Liver (tissue), 8 donors: ENCODE measurements at regions not wholly inside any gene's neighbourhood (a gene's known extent, or its start where the extent isn't known, plus 50 kb on each side); places are given as distances from the start of the nearest gene placed in this dataset.
A peak's percentile ranks its signal among the peaks of the same experiment; 100 is the strongest.

ENCODE experiments used
- DNase-seq: peaks from one replicate; pipeline ENCODE4 v3.0.0-alpha.2; 2017; ENCODE audit warnings: low spot score
- H3K27ac ChIP-seq, 2 donors: one replicate each; pipeline ENCODE4 v1.7.0; 2013; ENCODE audit warnings: inconsistent platforms in 2 of 2, low read length in 2 of 2, control low read depth in 1 of 2, low read depth in 1 of 2, mild to moderate bottlenecking in 1 of 2
- H3K27me3 ChIP-seq, 4 donors: one replicate each; pipeline versions ENCODE4 v1.6.1 to v1.7.0; 2013; ENCODE audit warnings: low read length in 3 of 4, inconsistent platforms in 1 of 4, mild to moderate bottlenecking in 1 of 4, moderate library complexity in 1 of 4; ENCODE audit not compliant: control insufficient read depth in 4 of 4, insufficient read depth in 4 of 4
- H3K36me3 ChIP-seq, 4 donors: one replicate each; pipeline versions ENCODE4 v1.6.1 to v1.7.0; 2013; ENCODE audit warnings: low read length in 3 of 4, mild to moderate bottlenecking in 3 of 4, low read depth in 1 of 4, moderate library complexity in 1 of 4; ENCODE audit not compliant: control insufficient read depth in 4 of 4, insufficient read depth in 3 of 4
- H3K4me1 ChIP-seq, 4 donors: one replicate each; pipeline versions ENCODE4 v1.6.1 to v1.7.0; 2013; ENCODE audit warnings: low read length in 3 of 4, mild to moderate bottlenecking in 3 of 4, moderate library complexity in 1 of 4; ENCODE audit not compliant: control insufficient read depth in 4 of 4, insufficient read depth in 4 of 4
- H3K4me3 ChIP-seq, 3 donors: one replicate each; pipeline versions ENCODE4 v1.6.1 to v1.7.0; 2013; ENCODE audit warnings: low read length in 3 of 3, control low read depth in 1 of 3, low read depth in 1 of 3, mild to moderate bottlenecking in 1 of 3
- H3K9ac ChIP-seq, 2 donors: one replicate each; pipeline ENCODE4 v1.7.0; 2013; ENCODE audit warnings: low read length in 2 of 2, mild to moderate bottlenecking in 2 of 2, moderate library complexity in 2 of 2, control low read depth in 1 of 2, low read depth in 1 of 2
- H3K9me3 ChIP-seq, 4 donors: one replicate each; pipeline versions ENCODE4 v1.6.1 to v1.7.0; 2013; ENCODE audit warnings: low read length in 3 of 4; ENCODE audit not compliant: control insufficient read depth in 4 of 4
- ATF3 ChIP-seq: IDR thresholded peaks from 2 replicates; pipeline ENCODE4 v1.6.1; 2016; ENCODE audit warnings: antibody characterized with exemption
- CTCF ChIP-seq: fragments of 150-350 bp; IDR thresholded peaks from 2 replicates; pipeline ENCODE4 v1.5.1; 2017; ENCODE audit warnings: improper control_type of control experiment, low read depth, low read length; ENCODE audit not compliant: missing input control
- EGR1 ChIP-seq, 2 donors: IDR thresholded peaks; 2 replicates each; pipeline ENCODE4 v1.6.1; 2016 to 2018; ENCODE audit warnings: antibody characterized with exemption in 2 of 2, low read depth in 2 of 2
- FOXA1 ChIP-seq: IDR thresholded peaks from 2 replicates; pipeline ENCODE4 v1.6.1; 2016; ENCODE audit warnings: antibody characterized with exemption
- FOXA2 ChIP-seq: IDR thresholded peaks from 2 replicates; pipeline ENCODE4 v1.6.1; 2016; ENCODE audit warnings: antibody characterized with exemption
- GABPA ChIP-seq, 2 donors: IDR thresholded peaks in 1 of 2; conservative IDR thresholded peaks in 1 of 2; 2 replicates each; pipeline ENCODE4 v1.6.1; 2016; ENCODE audit warnings: antibody characterized with exemption in 2 of 2, mild to moderate bottlenecking in 1 of 2, moderate library complexity in 1 of 2
- HNF4G ChIP-seq: IDR thresholded peaks from 2 replicates; pipeline ENCODE4 v1.6.1; 2016; ENCODE audit warnings: antibody characterized with exemption
- MAX ChIP-seq: IDR thresholded peaks from 2 replicates; pipeline ENCODE4 v1.6.1; 2016; ENCODE audit warnings: antibody characterized with exemption
- NR2F2 ChIP-seq: IDR thresholded peaks from 2 replicates; pipeline ENCODE4 v1.6.1; 2016; ENCODE audit warnings: antibody characterized with exemption
- RAD21 ChIP-seq, 2 donors: IDR thresholded peaks; 2 replicates each; pipeline ENCODE4 v1.6.1; 2016; ENCODE audit warnings: antibody characterized with exemption in 2 of 2, mild to moderate bottlenecking in 2 of 2
- REST ChIP-seq: IDR thresholded peaks from 2 replicates; pipeline ENCODE4 v1.6.1; 2016; ENCODE audit warnings: antibody characterized with exemption, mild to moderate bottlenecking
- RXRA ChIP-seq, 2 donors: IDR thresholded peaks; 2 replicates each; pipeline ENCODE4 v1.6.1; 2017 to 2018; ENCODE audit warnings: antibody characterized with exemption in 2 of 2, mild to moderate bottlenecking in 1 of 2
- SP1 ChIP-seq: IDR thresholded peaks from 2 replicates; pipeline ENCODE4 v1.6.1; 2018; ENCODE audit warnings: antibody characterized with exemption, mild to moderate bottlenecking
- TAF1 ChIP-seq: conservative IDR thresholded peaks from 2 replicates; pipeline ENCODE4 v1.6.1; 2016; ENCODE audit warnings: antibody characterized with exemption, mild to moderate bottlenecking
- YY1 ChIP-seq: IDR thresholded peaks from 2 replicates; pipeline ENCODE4 v1.6.1; 2016; ENCODE audit warnings: antibody characterized with exemption, mild to moderate bottlenecking
- ZBTB33 ChIP-seq: IDR thresholded peaks from 2 replicates; pipeline ENCODE4 v1.6.1; 2016; ENCODE audit warnings: antibody characterized with exemption
- WGBS: extraction: QIAGEN DNeasy Blood & Tissue Kit; methylation state at CpG from one replicate; pipeline ENCODE4 v1.1.7; 2013; 5-methylcytosine and 5-hydroxymethylcytosine counted together
- donor health status: healthy.
- donor health status: healthy.
- donor health status: healthy.
- donor health status: healthy.
- donor health status: healthy.

GRCh38 chr10:113269333-113269732 lies 283.5 kb upstream of the HABP2 start:
- WGBS, result 90% methylated on average over 2 of the region's 2 CpGs
- Histone ChIP-seq H3K4me3 (no peak overlapping the region), H3K27ac (no peak overlapping the region), H3K4me1 (peaks cover 0 to 2% (median 0%) of the 10 kb centered on the region in 4 donors), H3K9ac (no peak overlapping the region), H3K27me3 (no peaks in the 10 kb centered on the region), H3K36me3 (no peaks in the 10 kb centered on the region), H3K9me3 (no peaks in the 10 kb centered on the region)
- no peak for DNase-seq
- TF ChIP-seq SP1 (no peak), CTCF (no peak), RAD21 (IDR thresholded peaks at IDR 0.05) (no peak), EGR1 (IDR thresholded peaks at IDR 0.05; ENCODE audit: low read depth in 2 of 2) (no peak), MAX (no peak), NR2F2 (no peak), GABPA (IDR thresholded peaks at IDR 0.05 in 1 of 2, conservative IDR thresholded peaks at IDR 0.05 in 1 of 2) (no peak), YY1 (no peak), TAF1 (no peak), FOXA2 (no peak), RXRA (IDR thresholded peaks at IDR 0.05) (no peak)

- 90% methylated on average over 5 of the region's 5 CpGs for WGBS
- Histone ChIP-seq H3K9ac (no peak overlapping the region), H3K4me3 (no peak overlapping the region), H3K36me3 (no peaks in the 10 kb centered on the region), H3K4me1 (peaks cover 0 to 2% (median 0%) of the 10 kb centered on the region in 4 donors), H3K27me3 (no peaks in the 10 kb centered on the region), H3K9me3 (no peaks in the 10 kb centered on the region), H3K27ac (no peak overlapping the region)
- no peak for DNase-seq
- no peak for TF ChIP-seq SP1
- no peak for TF ChIP-seq NR2F2
- no peak for TF ChIP-seq FOXA1
- no peak for TF ChIP-seq HNF4G
- no peak for TF ChIP-seq FOXA2
- TF ChIP-seq RAD21 (IDR thresholded peaks at IDR 0.05), result no peak
- no peak for TF ChIP-seq RXRA (IDR thresholded peaks at IDR 0.05)
- no peak for TF ChIP-seq ATF3
These were observed 280.3 kb upstream of the HABP2 start for GRCh38 chr10:113272511-113272910.

- Histone ChIP-seq H3K9me3 (no peaks in the 10 kb centered on the region), H3K4me1 (peaks cover 0 to 2% (median 0%) of the 10 kb centered on the region in 4 donors), H3K36me3 (no peaks in the 10 kb centered on the region), H3K27me3 (no peaks in the 10 kb centered on the region), H3K9ac (no peak overlapping the region), H3K4me3 (no peak overlapping the region), H3K27ac (peak overlapping the region in 1 of 2 donors; percentile 37)
- DNase-seq, result no peak
- 59% methylated on average over 23 of the region's 23 CpGs for WGBS
- TF ChIP-seq RXRA (IDR thresholded peaks at IDR 0.05) (no peak), FOXA1 (no peak), YY1 (no peak), HNF4G (no peak), GABPA (IDR thresholded peaks at IDR 0.05 in 1 of 2, conservative IDR thresholded peaks at IDR 0.05 in 1 of 2) (no peak), FOXA2 (no peak), ZBTB33 (no peak), EGR1 (IDR thresholded peaks at IDR 0.05; ENCODE audit: low read depth in 2 of 2) (no peak), TAF1 (no peak), REST (no peak)
These were observed 279.4 kb upstream of the HABP2 start for GRCh38 chr10:113273181-113274163.
